GM13977 (cell line): ENCODE measurements at regions not wholly inside any gene's neighbourhood (a gene's known extent, or its start where the extent isn't known, plus 50 kb on each side); places are given as distances from the start of the nearest gene placed in this dataset.

ENCODE experiments used
- DNase-seq: peaks from one replicate; pipeline ENCODE4 v3.0.0; 2012; ENCODE audit warnings: low spot score
- CTCF ChIP-seq: IDR thresholded peaks from 2 replicates; pipeline ENCODE4 v1.5.1; 2012; ENCODE audit warnings: mild to moderate bottlenecking, control low read depth; ENCODE audit not compliant: insufficient read depth; ENCODE audit errors: extremely low read depth, missing control alignments
- in situ Hi-C: fragments of 300-500 bp; cut with MboI; formaldehyde crosslinking; loops from one replicate; pipeline ENCODE4 v1.12.0; 2022; ENCODE audit warnings: low sequenced_read_pairs, low pct_unique_long_range_greater_than_20kb, mixed read lengths, inconsistent platforms; ENCODE audit not compliant: unreplicated experiment

DNA sequence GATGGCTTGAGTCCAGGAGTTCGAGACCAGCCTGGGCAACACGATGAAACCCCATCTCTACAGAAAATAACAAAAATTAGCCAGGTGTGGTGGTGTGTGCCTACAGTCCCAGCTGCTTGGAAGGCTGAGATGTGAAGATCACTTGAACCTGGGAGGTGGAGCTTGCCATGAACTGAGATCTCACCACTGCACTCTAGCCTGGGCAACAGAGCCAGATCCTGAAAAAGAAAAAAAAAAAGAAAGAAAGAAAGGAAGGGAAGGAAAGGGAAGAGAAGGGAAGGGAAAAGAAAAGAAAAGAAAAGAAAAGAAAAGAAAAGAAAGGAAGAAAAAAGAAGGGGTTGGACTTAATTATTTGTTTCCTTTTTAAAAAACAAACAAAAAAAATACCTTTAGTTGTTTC, 764.2 kb downstream of the IRX1 start:
- no peak for DNase-seq
- in situ Hi-C loops: no loop called here
- TF ChIP-seq CTCF: no peak

GRCh38 chr5:4361753-4362152, 766.1 kb downstream of the IRX1 start:
- in situ Hi-C loops: no loop called here
- no peak for DNase-seq
- no peak for TF ChIP-seq CTCF

DNA sequence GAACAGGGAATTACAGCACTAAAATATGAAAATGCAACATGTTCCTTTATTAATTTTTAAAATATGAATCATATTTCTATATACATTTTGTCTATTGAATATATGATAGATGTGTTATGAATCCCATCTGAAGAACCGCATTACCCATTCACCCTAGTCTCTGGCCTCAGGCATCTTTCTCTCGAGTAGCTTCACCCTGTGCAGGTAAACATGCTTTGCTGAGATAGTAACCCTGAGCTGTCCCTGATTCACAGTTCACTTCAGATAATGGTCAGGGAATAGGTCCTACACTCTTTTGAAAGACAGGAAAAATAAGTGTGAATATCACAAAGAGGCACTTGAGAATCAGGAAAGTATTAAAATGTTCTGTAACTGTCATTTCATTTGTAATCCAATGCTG, 766.8 kb downstream of the IRX1 start:
- no peak for TF ChIP-seq CTCF
- in situ Hi-C loops: no loop called here

GRCh38 chr5:4363045-4363444, 767.4 kb downstream of the IRX1 start:
- in situ Hi-C loops: no loop called here
- no peak for DNase-seq
- TF ChIP-seq CTCF: no peak

More for the DNA sequence above, 766.8 kb downstream of the IRX1 start:
- DNase-seq: no peak

DNA sequence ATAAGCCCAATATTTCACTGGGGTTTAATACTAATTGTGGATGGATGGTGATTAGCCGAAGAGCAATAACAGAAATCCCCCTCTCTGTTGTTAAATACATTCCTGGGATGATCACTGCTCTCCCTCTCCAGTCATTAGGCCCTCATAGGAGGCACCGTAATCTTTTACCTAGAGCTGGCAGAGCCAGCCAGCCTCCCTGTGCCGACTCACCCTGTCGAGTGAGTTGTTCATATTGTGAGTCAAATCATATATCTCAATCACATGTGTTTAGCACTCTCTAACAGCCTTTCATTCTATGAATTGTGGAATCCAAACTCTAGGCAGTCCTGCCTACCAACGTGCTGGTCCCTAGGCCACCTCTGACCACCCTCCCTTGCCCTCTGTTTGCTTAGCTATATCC, 771.0 kb downstream of the IRX1 start:
- no peak for DNase-seq
- in situ Hi-C loops: no loop called here
- no peak for TF ChIP-seq CTCF

DNA sequence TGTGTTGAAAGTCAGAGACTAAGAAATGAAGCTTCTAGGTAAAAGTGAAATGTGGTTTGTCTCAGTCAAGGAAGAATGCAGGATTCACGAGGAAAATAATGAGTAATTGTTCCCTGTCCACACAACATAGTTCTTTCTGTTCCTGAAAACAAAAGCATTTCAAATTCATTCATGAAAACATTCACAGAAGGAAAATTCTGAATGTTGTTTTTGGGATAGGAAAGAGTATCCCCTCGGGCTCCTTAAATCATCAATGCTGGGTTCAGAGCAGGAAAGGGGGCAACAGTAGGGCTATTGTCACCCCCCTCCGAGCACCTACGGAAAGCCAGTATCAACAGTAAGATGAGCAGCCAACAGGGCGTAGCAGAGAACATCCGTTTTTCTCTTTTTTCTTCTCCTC, 769.9 kb upstream of the ADAMTS16 start:
- no peak for DNase-seq
- no peak for TF ChIP-seq CTCF
- in situ Hi-C loops: no loop called here

GRCh38 chr5:4372481-4372880, 767.6 kb upstream of the ADAMTS16 start:
- no peak for TF ChIP-seq CTCF
- in situ Hi-C loops: no loop called here
- no peak for DNase-seq
